ENCODE measurements at regions not wholly inside any gene's neighbourhood (a gene's known extent, or its start where the extent isn't known, plus 50 kb on each side); places are given as distances from the start of the nearest gene placed in this dataset.

- TF ChIP-seq CHD7 (IDR thresholded peaks at IDR 0.05; ENCODE audit: insufficient replicate concordance, low read length) = no peak
- no peak for TF ChIP-seq ZNF274 (IDR thresholded peaks at IDR 0.05; ENCODE audit: borderline replicate concordance, extremely low read depth, low read length)
Measured at GRCh38 chr2:215542690-215543089, 106.8 kb upstream of the FN1 start (continued).

Measured in H1 (cell line).